Skeletal muscle cell (primary cell): ENCODE measurements at regions not wholly inside any gene's neighbourhood (a gene's known extent, or its start where the extent isn't known, plus 50 kb on each side); places are given as distances from the start of the nearest gene placed in this dataset.

Experiments used
- DNase-seq: peaks from one replicate; pipeline ENCODE4 v3.0.0-alpha.2; 2010; ENCODE audit warnings: low read depth
- H3K4me3 ChIP-seq: 2 replicates; pipeline ENCODE4 v1.5.1; 2011; ENCODE audit warnings: low read depth, mild to moderate bottlenecking, control low read depth, low read length, moderate library complexity

- no peak overlapping the region for H3K4me3 ChIP-seq
These were observed 125.4 kb upstream of the NPVF start for GRCh38 chr7:25353732-25354131.

DNA sequence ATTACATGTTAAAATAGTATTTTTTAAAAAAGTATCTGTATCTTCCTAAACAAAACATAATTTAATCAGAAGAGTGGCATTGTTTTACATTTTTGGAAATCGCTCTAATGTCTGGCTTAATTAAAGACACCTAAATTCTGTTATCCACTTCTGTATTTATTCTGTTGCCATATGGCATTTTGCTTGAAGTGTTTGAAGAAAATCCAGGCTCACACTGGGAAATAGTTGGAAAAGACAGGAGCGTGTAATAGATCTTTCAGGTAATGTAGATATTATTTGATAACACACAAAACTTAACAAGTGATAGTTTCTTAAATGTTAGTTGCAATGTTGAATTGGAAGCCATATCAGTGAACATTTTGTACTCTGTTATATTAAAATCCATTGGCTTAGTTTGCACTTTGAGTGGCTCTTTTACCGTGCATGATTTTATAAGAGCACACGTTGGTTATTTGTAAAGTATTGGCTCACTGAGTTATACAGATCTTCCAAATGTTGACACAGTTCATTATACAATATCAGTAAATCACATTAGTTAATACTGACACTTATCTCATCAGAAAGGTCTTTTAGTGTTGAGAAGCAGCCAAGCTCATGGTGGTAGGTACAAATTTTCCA is 128.4 kb upstream of the NPVF start:
- H3K4me3 ChIP-seq = no peak overlapping the region
- no peak for DNase-seq

More at GRCh38 chr7:25353732-25354131, 125.4 kb upstream of the NPVF start:
- no peak for DNase-seq

DNA sequence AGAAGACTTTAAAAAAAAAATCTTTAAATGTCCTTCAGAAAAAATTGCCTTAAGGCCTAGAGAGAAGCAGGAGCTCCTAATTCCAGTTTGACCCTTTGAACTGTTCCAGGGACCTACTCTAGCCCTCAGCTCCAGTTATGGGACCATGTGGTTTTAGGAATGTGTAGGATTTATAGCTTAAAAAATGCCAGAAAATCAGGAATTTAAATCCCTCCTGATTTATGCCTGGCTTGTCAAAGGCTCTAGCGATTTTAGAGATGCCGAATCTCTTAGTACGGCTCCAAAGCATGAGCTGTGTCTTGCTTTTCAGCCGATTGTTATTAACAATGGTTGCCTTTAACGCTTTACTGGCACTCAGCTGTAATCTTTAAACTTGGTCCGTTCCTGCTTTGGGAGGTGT is 130.6 kb upstream of the NPVF start:
- no peak for DNase-seq

GRCh38 chr7:25359471-25360059 is 131.3 kb upstream of the NPVF start:
- no peak for DNase-seq
- H3K4me3 ChIP-seq = no peak overlapping the region

More for the DNA sequence above, 130.6 kb upstream of the NPVF start:
- H3K4me3 ChIP-seq = no peak overlapping the region

GRCh38 chr7:25360451-25360850 is 132.2 kb upstream of the NPVF start:
- H3K4me3 ChIP-seq = no peak overlapping the region
- DNase-seq = no peak

DNA sequence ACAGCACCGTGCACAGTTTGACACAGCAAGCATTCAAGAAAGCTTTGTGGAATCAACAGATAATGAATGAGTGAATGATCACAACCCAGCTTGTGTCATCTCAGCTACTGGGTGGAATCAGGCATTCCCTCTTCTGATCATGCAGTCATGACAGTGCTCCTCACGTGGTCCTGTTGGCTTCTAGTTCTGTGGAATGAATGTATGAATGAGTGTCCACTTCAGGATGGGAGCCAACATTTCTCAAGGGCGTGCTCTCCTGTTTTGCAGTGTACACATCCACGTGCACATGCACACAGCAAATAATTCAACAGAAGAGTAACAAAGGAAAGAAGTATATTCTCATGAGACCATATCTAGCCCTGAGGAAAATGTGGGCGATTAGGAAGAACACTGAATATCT is 133.1 kb upstream of the NPVF start:
- DNase-seq = no peak

DNA sequence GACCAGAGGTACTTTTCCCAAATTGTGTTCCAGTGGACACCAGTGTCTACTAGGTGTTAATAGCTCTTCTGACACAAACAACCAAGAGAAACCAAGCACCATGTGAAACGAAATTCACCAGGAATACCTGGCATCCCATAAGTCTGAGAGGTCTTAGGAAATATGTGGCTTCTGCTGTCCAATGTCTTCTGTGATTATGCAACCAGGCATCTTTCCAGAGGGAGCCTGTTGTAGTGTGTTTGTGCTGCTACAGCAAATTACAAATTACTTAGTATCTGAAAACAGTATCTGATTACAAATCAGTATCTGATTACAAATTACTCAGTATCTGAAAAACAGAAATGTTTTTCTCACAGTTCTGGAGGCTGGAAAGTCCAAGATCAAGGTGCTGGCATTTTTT is 133.6 kb upstream of the NPVF start:
- DNase-seq = no peak
- H3K4me3 ChIP-seq = no peak overlapping the region

More for the DNA sequence above, 133.1 kb upstream of the NPVF start:
- no peak overlapping the region for H3K4me3 ChIP-seq

GRCh38 chr7:25368599-25369201 is 140.4 kb upstream of the NPVF start:
- no peak overlapping the region for H3K4me3 ChIP-seq
- DNase-seq = no peak

DNA sequence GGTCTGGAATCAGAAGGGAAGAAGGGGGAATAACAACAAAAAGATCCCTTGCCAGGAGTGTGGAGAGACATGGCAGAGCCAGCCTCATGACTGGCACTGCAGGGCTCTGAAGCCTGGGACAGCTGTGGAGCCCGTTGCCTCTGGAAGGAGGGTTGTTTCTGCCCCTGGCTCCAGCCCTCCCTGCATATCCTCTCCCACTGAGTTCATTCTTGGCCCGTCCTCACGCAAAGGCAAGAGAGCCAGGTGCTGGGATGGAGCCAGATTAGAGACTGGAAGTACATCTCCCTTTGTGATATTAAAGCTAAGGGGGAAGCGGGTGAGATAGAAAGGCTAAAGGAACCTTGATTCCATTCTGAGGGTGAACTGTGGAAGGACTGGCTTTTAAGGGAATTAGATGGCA is 141.5 kb upstream of the NPVF start:
- DNase-seq = no peak
- H3K4me3 ChIP-seq = no peak overlapping the region

DNA sequence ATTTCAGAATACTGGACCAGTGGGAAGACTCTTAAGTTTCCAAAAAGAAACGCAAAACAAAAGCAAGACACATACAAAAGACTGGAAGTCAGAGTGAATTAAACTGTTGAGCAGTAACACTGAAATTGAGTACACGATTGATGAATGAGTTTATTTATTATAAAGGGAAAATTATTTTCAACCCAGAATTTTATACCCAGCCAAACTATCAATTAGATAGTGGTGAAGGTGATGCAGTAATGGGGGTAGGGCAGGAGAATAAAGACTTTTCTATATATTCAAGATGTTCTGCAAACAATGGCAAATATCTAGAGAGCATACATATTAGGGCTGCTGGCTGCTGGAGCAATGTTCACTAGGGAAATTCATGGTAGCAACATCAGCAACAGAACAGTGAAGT is 143.7 kb upstream of the NPVF start:
- DNase-seq = no peak
- H3K4me3 ChIP-seq = no peak overlapping the region

DNA sequence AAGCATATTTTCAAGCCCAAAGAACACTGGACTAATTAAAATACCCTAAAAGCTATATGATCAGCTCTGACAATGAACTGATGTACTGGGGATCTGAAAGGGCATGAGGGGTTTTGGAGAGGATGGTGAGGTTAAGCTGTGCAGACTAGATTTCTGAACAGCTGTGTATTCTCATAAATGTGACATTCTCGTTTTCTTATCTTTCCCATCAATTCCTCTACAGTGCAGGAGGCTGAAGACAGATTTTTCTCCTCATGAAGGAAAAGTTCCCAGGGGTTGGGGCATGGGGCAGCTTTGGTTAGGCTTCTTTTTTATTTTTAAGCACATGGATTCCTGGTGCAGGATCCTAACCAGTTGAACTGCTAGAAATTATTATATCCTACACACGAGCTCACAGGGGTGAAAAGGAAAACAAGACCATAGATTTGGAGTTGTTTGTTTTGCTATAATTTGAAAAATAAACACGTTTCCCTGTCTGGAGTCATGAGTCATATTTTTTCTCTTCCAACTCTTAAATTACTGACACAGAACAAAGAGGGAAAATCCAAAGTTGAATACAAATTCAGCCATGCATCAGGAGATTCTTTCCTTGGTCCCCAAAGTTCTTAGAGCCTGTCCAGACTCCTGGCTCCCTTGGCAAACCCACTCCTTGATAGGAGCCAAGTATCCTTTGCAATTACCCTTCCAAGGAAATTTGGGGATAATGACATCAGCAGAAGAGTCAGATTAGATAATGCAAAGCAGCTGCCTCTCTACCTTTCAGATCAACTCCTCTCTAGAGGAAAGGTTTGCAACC is 147.7 kb upstream of the NPVF start:
- no peak for DNase-seq
- no peak overlapping the region for H3K4me3 ChIP-seq

DNA sequence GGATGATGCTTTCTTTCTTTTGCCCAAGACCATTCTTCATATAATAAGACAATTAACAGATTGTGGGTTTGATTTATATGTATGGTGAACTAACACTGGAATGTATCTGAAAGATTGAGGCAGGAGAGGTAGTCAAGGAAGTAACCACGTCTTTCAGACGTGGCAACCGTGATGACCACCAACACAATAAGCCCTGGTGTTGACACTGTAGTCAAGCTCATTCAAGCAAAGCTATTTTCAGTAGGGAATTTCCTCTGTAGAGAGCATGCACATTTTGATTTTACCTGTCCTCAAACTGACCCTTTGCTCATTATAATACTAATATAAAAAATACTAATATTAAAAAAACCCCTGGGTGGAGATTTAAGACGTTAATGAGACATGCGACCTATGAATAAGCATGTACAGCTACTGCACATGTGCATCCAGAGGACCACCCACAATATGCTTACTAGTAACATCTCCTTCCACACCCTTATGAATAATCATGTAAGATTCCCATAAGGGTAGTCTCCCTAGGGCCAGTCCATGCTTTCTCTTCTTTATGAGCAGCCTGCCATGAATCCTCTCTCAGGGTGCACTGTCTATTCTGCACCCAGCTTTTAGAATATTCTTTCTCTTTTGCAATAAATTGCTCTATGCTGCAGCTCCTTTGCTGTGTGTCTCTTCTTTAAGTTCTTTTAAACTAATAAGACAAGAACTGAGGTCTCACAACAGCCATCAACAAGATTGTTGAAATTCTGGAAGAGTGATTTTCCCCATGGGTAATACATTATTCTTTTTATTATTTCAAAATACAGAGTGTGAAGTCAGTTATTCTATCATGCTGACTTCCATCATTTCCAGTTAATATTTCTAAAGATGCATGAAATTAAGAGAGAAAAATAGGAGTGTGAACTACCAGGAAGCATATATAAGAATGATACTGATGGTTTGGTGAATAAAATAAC is 151.3 kb upstream of the NPVF start:
- H3K4me3 ChIP-seq = no peak overlapping the region
- DNase-seq = no peak

DNA sequence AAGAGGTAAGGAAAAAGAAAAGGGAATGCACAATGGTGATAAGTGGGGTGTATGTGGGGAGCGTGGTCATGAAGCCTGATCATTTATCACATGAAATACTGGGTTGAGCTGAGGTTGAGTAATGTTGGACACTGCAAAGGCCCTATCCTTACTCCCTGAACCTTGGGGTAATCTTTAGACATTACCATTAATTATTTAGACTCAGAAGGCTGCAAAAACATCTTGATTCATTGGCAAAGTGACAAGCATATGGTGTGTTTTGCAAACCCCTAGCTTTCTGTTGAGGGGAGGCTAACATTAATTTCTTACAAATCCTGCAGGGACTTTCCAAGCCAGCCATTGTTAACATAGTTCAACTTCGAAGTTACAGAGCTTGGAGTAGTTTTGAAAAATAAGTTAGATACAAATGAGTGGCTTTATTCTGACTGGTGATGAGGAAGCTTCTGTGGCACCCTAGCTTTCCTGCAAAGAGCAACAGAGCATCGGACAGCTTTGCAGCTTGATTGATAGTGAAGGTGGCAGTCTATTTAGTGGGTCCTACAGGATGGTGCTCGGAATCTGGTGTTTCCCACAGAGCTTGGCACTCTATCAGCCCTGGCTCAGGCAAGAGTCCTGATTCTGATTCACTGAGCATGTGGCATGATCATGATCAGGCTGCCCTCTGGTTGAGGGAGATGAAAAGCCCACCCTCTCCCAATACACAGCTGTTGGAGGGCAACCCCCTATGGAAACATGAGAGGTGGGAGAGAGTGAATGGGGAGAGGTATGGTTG is 153.7 kb upstream of the NPVF start:
- H3K4me3 ChIP-seq = no peak overlapping the region
- DNase-seq = no peak

DNA sequence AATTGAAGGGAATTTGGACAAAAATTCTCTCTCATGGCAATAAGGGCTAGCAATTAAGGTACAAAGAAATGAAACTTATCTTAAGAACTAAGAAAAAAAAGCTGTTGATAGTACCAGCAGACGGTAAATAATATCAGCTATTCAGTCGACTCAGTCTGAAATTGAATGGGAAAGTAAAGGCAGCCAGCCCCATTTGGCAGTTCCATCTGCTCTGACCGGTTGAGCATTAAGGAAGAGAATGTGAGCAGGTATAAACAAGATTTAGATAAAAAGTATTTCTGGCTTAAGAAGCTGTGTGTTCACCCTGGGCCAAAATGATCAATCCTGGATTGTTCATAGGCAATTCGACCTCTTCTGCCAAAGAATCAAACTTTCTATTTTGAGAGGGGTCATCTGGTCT is 154.6 kb upstream of the NPVF start:
- no peak for DNase-seq
- no peak overlapping the region for H3K4me3 ChIP-seq

DNA sequence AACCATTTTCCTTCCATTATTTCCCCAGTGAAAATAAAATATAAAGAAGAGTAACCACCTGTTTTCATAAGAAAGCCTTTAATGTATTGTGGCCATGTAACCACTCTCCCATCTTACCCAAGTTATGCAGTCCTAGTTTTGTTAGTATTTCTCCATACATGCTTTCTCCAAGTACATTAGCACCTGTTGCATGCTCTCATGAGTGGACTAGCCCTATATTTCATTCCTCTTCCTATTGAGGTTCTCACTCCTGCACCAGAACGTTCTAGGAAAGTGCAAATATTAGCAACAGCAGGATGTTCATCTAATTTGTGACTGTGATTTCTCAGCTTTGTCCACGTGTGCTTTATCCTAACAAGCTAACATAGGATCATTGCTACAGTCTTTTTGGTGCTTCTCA is 155.1 kb upstream of the NPVF start:
- no peak overlapping the region for H3K4me3 ChIP-seq

DNA sequence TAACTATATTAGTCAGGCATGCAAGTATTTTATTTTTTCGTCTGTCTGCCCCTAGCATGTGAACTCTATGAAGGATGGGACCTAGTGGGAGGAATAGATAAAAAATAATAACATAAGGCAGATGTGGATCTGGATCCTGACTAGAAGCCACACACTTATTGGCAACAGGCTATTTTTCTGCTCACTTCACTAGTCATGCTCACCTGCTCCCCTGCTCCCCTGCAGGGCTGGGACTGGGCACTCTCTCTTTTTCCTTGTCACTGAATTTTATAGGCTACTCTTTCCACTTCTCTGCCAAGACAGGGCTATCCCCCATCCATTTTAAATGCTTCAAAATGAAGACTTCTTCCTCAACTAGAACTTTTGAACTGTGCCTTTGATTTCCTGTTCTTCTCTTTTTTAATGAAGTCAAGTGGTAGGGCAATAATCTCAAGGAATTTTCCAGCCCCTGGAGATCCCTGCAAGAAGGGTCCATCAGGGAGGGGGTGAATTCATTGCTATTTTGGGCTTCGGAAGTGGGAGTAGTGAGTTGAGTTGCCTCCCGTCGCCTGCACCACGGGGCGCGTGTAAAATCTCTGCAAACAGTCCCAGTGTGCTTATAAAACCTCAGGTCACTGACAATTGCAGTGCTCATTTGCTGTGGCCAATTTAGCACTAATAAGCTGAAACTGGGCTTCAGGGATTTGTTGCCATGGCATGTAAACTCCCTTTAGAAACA is 156.7 kb upstream of the NPVF start:
- no peak overlapping the region for H3K4me3 ChIP-seq
- no peak for DNase-seq

More for the DNA sequence above, 155.1 kb upstream of the NPVF start:
- no peak for DNase-seq

DNA sequence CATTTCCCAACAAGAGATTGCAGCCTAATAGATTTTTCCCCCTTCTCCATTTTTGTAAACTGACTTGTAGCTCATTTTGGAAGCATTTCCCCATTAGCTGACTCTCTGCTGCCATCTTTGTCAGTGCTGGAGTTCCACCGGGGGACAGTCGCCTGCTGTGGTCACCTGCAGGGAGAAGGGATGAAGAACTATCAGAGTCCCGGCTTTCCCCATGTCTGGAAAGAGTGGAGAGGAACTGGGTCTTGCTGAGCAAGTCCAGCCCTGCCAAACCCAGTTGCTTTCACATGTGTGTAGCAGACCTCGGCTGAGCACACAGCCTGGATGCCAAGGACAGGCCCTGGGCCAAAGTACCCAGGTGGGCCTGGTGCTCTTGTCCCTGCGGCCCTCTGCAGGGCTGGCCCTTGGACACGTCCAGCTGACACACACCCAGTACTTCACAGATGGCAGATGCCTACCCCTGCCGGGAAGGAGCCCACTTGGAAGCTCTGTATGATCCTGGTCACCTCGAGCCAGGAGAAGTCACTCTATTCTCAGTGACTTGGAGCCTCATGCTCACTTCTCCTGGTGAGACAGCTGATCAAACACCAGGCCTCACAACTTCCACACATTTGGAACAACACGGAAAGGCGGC is 157.3 kb upstream of the NPVF start:
- DNase-seq = no peak
- no peak overlapping the region for H3K4me3 ChIP-seq

DNA sequence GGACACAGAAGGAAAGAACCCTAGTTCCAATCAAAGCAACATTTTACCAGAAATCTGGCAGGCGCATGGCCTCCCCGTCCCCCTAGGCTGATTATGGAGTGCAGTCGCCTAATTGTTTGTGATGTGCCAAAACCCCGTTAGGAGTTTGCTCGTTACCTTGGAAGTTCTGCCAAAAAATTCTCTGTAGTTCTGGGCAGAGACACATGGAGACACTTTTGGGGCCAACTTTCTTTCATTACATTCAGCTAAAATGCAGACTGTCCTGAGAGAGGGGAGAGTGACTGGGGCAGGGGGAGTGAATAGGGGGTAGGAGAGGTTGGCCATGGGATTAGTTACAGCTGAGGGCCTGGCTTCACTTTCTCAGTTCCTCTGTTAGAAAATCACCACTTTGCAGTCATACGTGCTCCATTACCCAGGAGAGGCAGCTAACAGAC is 158.0 kb upstream of the NPVF start:
- no peak overlapping the region for H3K4me3 ChIP-seq
- no peak for DNase-seq
